Smooth muscle cell of the brain vasculature (primary cell): ENCODE measurements at regions not wholly inside any gene's neighbourhood (a gene's known extent, or its start where the extent isn't known, plus 50 kb on each side); places are given as distances from the start of the nearest gene placed in this dataset.

Experiments
- DNase-seq: peaks from one replicate; pipeline ENCODE4 v3.0.0-alpha.2; 2012; ENCODE audit warnings: low read depth, low spot score

DNA sequence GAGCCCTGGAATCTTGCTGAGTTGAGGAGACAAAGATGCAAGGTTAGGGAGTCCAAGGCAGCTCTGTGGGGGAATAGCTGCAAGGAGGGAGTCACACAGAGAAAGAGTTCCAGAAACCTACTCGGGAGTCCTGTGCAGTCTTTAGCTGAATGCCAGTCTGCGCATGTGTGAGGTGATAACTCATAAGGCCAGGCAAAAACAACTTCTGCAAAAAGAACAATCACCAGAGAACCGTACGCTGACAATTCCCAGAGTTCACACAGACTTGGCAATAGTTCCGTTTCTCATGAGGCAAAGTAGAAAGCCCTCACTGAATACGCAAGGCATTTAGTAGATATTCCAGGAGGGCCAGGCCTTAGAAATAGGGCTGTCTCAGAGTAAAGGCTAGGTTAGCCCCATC, 135.2 kb upstream of the TAB2 start:
- no peak for DNase-seq

DNA sequence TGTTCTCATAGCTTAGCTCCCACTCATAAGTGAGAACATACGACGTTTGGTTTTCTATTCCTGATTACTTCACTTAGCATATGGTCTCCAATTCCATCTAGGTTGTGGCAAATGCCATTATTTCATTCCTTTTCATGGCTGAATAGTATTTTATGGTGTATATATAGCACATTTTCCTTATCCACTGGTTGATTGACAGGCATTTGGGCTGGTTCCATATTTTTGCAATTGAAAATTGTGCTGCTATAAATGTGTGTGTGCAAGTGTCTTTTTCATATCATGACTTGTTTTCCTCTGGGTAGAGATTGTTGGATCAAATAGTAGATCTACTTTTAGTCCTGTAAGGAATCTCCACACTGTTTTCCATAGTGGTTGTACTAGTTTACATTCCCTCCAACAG, 133.0 kb upstream of the TAB2 start:
- no peak for DNase-seq

- no peak for DNase-seq
Measured at GRCh38 chr6:149185799-149186357, 131.6 kb upstream of the TAB2 start.

GRCh38 chr6:149186873-149187272, 130.6 kb upstream of the TAB2 start:
- no peak for DNase-seq

DNA sequence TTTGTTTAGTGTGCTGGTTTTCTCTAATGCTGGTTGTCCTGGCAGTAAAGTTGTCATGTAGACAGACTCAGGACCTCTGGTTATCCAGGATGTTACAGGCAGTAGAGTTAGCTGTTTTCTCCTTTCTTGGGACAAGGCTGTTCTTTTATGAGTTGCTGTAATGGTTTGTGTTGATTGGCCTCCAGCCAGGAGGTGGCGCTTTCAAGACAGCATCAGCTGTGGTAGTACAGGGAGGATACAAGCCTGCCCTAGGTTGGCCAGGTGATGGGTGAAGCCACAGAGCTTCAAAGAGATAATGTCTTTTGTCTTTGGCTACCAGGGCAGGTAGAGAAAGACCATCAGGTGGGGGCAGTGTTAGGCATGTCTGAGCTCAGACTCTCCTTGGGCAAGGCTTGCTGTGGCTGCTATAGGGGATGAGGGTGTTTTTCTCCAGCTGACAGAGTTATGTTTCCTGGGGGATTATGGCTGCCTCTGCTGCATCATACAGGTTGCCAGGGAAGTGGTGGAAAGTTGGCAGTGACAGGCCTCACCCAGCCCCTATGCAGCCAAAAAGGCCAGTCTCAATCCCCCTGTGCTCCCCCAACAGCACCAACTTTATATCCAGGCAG, 127.2 kb upstream of the TAB2 start:
- DNase-seq: no peak

DNA sequence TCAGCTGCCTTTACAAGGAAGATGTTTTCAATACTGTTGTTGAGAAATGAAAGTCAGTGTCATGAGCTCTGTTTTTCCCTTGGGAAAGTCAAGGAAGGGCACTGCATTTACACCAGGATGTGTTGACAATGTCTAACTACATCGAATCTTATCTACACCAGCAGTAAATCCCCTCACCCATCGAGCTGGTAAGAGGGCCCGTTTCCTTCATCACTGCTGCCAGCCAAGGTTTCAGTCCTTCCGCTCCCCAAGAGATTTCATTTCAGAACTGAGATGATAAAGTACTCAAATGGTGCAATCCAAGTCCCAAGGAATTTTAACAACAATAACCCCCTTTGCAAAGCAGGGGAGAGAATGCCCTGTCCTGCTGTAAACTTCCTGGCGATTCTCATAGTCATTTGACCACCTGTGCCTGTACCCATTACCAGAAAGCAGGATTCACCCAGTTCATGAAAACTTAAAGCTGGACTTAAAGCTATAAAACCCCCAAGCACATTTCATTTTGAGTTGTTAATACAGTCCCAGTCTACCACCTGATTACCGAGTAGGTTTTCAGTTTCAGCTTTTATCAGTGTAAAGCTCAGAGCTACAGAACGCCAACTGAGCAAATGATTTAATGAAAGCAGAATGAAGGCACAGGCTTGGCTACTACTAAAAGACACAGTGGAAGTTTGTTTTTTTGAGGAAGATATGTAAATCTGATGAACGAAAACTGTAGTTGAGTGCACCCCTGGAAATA, 122.5 kb upstream of the TAB2 start:
- DNase-seq: no peak

GRCh38 chr6:149196091-149196490, 121.4 kb upstream of the TAB2 start:
- no peak for DNase-seq

GRCh38 chr6:149197482-149197881, 120.0 kb upstream of the TAB2 start:
- no peak for DNase-seq

DNA sequence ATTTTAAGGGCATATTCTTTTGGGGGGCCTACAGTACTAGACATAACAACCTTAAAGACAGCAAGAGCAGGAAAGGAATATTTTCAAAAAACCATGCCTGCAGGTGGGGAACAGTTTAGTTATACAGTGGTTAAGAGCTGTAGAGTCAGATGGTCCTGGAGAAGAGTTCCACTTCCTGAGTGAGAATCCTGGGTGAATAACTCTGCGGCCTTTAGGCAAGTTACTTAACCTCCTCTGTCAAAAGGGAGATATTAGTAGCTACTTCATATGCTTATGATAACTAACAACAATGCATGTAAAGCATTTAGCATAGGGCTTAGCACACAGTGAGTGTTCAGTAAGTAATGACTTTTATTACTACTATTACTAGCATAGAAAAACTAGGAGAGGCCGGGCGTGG, 119.2 kb upstream of the TAB2 start:
- no peak for DNase-seq

DNA sequence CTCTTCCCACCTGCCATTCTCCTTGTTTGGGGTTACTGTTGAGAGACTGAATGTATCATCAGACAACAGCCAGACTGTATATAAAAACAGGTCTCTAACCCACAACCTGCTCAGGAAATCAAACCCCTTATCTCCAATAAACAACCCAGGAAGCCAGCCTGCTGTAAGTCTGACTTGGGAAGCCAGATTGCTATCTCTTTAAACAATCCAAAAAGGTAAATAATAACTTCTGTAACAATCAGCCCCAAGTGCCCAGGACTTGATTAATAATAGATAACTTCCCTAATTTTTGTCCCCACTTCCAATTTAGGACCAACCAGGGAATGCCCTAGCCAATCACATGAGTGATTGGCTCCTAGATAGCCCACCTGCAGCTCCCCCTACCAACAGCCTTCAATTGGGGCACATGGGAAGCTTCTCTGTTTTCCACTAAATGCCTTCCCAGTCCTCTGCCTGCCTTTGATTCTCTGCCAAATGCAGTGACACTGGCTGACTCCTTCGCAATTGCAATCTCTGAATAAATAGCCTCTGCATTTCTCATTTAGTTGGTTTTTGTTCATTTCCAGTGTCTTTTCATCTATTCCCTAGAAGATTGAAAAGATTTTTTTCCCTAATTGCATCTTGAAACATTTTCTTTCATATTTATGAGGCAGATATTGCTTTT, 117.1 kb upstream of the TAB2 start:
- no peak for DNase-seq

DNA sequence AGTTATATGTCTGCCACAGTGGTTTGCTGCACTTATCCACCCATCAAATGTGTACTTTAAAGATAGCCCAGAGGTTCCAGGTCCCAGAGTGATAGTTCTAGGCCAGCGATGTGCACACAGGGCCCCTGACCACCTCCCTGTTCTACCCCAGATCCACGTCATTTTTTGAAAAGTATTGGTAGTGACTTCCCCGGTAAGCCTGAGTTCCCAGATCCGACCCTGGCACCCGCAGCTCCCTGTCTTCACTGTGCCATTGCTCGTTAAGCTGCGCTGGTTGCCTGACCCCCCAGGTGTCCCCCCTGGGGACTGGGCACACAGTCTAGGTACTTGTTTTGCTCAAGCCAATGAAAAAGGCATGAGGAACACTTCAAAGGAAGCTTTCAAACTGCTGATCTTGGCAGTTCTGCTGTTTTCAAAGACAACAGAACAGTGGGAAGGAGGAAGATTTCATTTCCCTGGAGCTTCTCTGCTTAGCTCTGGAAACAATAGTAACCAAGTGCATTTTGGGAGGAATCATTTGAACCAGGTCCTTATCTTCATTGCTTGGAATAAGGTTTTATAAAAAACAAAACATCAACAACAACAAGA, 116.3 kb upstream of the TAB2 start:
- DNase-seq: peak; percentile 67

GRCh38 chr6:149202100-149202499, 115.4 kb upstream of the TAB2 start:
- no peak for DNase-seq

DNA sequence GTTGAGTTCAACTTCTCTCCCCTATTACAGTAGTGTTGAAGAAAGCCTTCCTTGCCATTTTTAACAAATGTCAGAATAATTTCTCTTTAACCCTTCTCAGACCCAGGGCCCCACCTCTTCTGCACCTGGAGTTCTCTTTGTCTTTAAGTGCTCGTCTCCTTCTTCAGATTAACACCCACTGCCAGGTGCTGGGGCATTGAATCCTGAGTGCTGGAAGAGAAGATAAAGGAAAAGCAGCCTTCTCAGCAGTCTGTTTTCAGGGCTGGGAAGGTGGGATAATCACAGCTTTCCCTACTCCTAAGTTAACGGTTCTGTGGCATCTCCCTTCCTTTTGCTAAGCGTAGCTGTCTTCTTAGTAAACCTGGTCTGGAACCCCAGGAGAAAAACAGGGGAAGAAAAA, 114.6 kb upstream of the TAB2 start:
- no peak for DNase-seq

- DNase-seq: no peak
Measured at GRCh38 chr6:149203509-149203908, 114.0 kb upstream of the TAB2 start.

- no peak for DNase-seq
Measured at GRCh38 chr6:149208134-149208601, 109.3 kb upstream of the TAB2 start.

GRCh38 chr6:149209871-149210775, 107.4 kb upstream of the TAB2 start:
- DNase-seq: no peak

DNA sequence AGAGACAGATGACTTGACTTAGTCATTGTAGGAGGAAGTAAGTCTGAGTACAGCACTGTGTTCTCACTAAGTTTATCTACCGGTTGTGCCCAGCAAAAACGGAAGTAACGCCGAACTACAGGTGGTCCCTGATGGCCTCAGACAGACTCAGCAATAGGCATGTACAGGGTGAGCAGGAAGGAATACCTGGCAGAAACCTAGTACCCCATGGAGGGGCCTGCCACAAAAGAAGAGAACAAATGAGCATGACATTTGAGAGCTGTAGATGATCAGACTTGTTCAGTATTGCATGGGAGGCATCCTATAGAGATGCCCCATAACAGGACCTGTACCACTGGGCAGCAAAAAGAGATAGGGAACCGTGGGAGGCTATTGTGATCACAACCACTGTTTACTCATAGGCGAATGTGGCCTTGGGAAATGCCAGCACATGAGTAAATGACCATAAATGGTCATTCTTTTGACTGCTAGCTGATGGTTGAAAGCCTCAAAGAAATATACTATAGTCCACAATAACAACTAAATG, 106.4 kb upstream of the TAB2 start:
- DNase-seq: no peak

GRCh38 chr6:149212206-149212605, 105.3 kb upstream of the TAB2 start:
- DNase-seq: no peak

- DNase-seq: no peak
Measured at GRCh38 chr6:149212892-149213801, 104.4 kb upstream of the TAB2 start.

- no peak for DNase-seq
Measured at GRCh38 chr6:149213829-149214228, 103.7 kb upstream of the TAB2 start.
